Activated naive CD8-positive, alpha-beta T cell treated with anti-CD3 and anti-CD28 coated beads, Interleukin-2, amount 50 U/mL, for 24 hours (primary cell): ENCODE measurements at regions not wholly inside any gene's neighbourhood (a gene's known extent, or its start where the extent isn't known, plus 50 kb on each side); places are given as distances from the start of the nearest gene placed in this dataset.
"Not testable (repeated sequence)": the region's sequence is repeated elsewhere in the genome, so short reads cannot be mapped to it uniquely, and the experiment has no call there.

Source experiments
- ATAC-seq: fragments of 150-1000 bp; cut with Tn5 transposase; one replicate; pipeline ENCODE4 v1.10.0; 2021
- DNase-seq: peaks from one replicate; pipeline ENCODE4 v3.0.0; 2021
- H3K27ac Mint-ChIP-seq: one replicate; pipeline ENCODE4 v1.8.0; 2021; ENCODE audit warnings: mild to moderate bottlenecking, mixed read lengths
- H3K27me3 Mint-ChIP-seq: one replicate; pipeline ENCODE4 v1.8.0; 2021; ENCODE audit warnings: mixed read lengths
- H3K36me3 Mint-ChIP-seq: one replicate; pipeline ENCODE4 v1.8.0; 2021; ENCODE audit warnings: low read depth, mixed read lengths
- H3K4me1 Mint-ChIP-seq: one replicate; pipeline ENCODE4 v1.8.0; 2021; ENCODE audit warnings: mixed read lengths
- H3K4me3 Mint-ChIP-seq: one replicate; pipeline ENCODE4 v1.8.0; 2021; ENCODE audit warnings: mild to moderate bottlenecking, moderate library complexity, mixed read lengths
- H3K9me3 Mint-ChIP-seq: one replicate; pipeline ENCODE4 v1.8.0; 2021; ENCODE audit warnings: mixed read lengths

- not testable (repeated sequence) for ATAC-seq, H3K27me3 Mint-ChIP-seq, DNase-seq, H3K27ac Mint-ChIP-seq, H3K4me3 Mint-ChIP-seq, H3K9me3 Mint-ChIP-seq
- Mint-ChIP-seq H3K4me1 (peaks cover 60% of the 10 kb centered on the region), H3K36me3 (peaks cover 39% of the 10 kb centered on the region)
Observed at GRCh38 chr7:35853194-35853593, 52.3 kb downstream of the SEPTIN7 start.

- H3K36me3 Mint-ChIP-seq: peaks cover 36% of the 10 kb centered on the region
- H3K4me1 Mint-ChIP-seq: peaks cover 54% of the 10 kb centered on the region
Observed at GRCh38 chr7:35854311-35854710, 53.5 kb downstream of the SEPTIN7 start.

GRCh38 chr7:35856175-35856574, 55.3 kb downstream of the SEPTIN7 start:
- H3K4me1 Mint-ChIP-seq: peaks cover 57% of the 10 kb centered on the region

More at GRCh38 chr7:35854311-35854710, 53.5 kb downstream of the SEPTIN7 start:
- no peak for ATAC-seq
- DNase-seq: no peak
- Mint-ChIP-seq H3K4me3 (no peak overlapping the region), H3K9me3 (no peaks in the 10 kb centered on the region), H3K27ac (no peak overlapping the region), H3K27me3 (no peaks in the 10 kb centered on the region)

GRCh38 chr7:35860664-35861063, 59.8 kb downstream of the SEPTIN7 start:
- H3K4me1 Mint-ChIP-seq: peaks cover 39% of the 10 kb centered on the region
- ATAC-seq: no peak
- no peaks in the 10 kb centered on the region for H3K9me3 Mint-ChIP-seq
- no peak for DNase-seq
- H3K27ac Mint-ChIP-seq: no peak overlapping the region
- no peak overlapping the region for H3K4me3 Mint-ChIP-seq
- H3K36me3 Mint-ChIP-seq: peaks cover 30% of the 10 kb centered on the region
- H3K27me3 Mint-ChIP-seq: no peaks in the 10 kb centered on the region

More at GRCh38 chr7:35856175-35856574, 55.3 kb downstream of the SEPTIN7 start:
- Mint-ChIP-seq H3K27me3 (no peaks in the 10 kb centered on the region), H3K4me3 (no peak overlapping the region), H3K9me3 (no peaks in the 10 kb centered on the region), H3K36me3 (peaks cover 29% of the 10 kb centered on the region), H3K27ac (no peak overlapping the region)
- DNase-seq: no peak
- ATAC-seq: no peak

GRCh38 chr7:35865287-35865686, 64.4 kb downstream of the SEPTIN7 start:
- no peaks in the 10 kb centered on the region for H3K9me3 Mint-ChIP-seq
- H3K27ac Mint-ChIP-seq: no peak overlapping the region

GRCh38 chr7:35866186-35866585, 65.3 kb downstream of the SEPTIN7 start:
- ATAC-seq (no peak), DNase-seq (no peak)
- Mint-ChIP-seq H3K4me1 (peaks cover 24% of the 10 kb centered on the region), H3K9me3 (no peaks in the 10 kb centered on the region), H3K4me3 (no peak overlapping the region), H3K27me3 (no peaks in the 10 kb centered on the region), H3K27ac (no peak overlapping the region), H3K36me3 (peaks cover 47% of the 10 kb centered on the region)

More at GRCh38 chr7:35865287-35865686, 64.4 kb downstream of the SEPTIN7 start:
- Mint-ChIP-seq H3K4me3 (no peak overlapping the region), H3K4me1 (peaks cover 31% of the 10 kb centered on the region), H3K36me3 (peaks cover 45% of the 10 kb centered on the region), H3K27me3 (no peaks in the 10 kb centered on the region)
- no peak for ATAC-seq
- DNase-seq: no peak

- not testable (repeated sequence) for H3K27ac Mint-ChIP-seq, ATAC-seq, H3K4me3 Mint-ChIP-seq, DNase-seq, H3K27me3 Mint-ChIP-seq, H3K9me3 Mint-ChIP-seq
- Mint-ChIP-seq H3K4me1 (peaks cover 23% of the 10 kb centered on the region), H3K36me3 (peaks cover 50% of the 10 kb centered on the region)
Observed at GRCh38 chr7:35869117-35869516, 68.3 kb downstream of the SEPTIN7 start.

- Mint-ChIP-seq H3K27me3 (no peaks in the 10 kb centered on the region), H3K27ac (no peak overlapping the region), H3K4me3 (no peak overlapping the region), H3K36me3 (peaks cover 53% of the 10 kb centered on the region), H3K9me3 (no peaks in the 10 kb centered on the region), H3K4me1 (peaks cover 23% of the 10 kb centered on the region)
- DNase-seq (no peak), ATAC-seq (no peak)
Observed at GRCh38 chr7:35869810-35870209, 69.0 kb downstream of the SEPTIN7 start.

GRCh38 chr7:35871856-35872255, 71.0 kb downstream of the SEPTIN7 start:
- Mint-ChIP-seq H3K27ac (no peak overlapping the region), H3K9me3 (no peaks in the 10 kb centered on the region), H3K4me3 (no peak overlapping the region), H3K36me3 (peaks cover 39% of the 10 kb centered on the region), H3K27me3 (no peaks in the 10 kb centered on the region), H3K4me1 (peaks cover 23% of the 10 kb centered on the region)
- no peak for ATAC-seq
- no peak for DNase-seq

- Mint-ChIP-seq H3K27me3 (no peaks in the 10 kb centered on the region), H3K27ac (no peak overlapping the region), H3K4me1 (peaks cover 9% of the 10 kb centered on the region)
Observed at GRCh38 chr7:35874886-35875285, 74.0 kb downstream of the SEPTIN7 start.

GRCh38 chr7:35875292-35875691, 74.4 kb downstream of the SEPTIN7 start:
- no peaks in the 10 kb centered on the region for H3K9me3 Mint-ChIP-seq
- H3K27me3 Mint-ChIP-seq: no peaks in the 10 kb centered on the region
- H3K36me3 Mint-ChIP-seq: peaks cover 25% of the 10 kb centered on the region
- no peak for ATAC-seq
- no peak overlapping the region for H3K27ac Mint-ChIP-seq
- no peak for DNase-seq
- H3K4me1 Mint-ChIP-seq: peaks cover 5% of the 10 kb centered on the region
- H3K4me3 Mint-ChIP-seq: no peak overlapping the region

More at GRCh38 chr7:35874886-35875285, 74.0 kb downstream of the SEPTIN7 start:
- Mint-ChIP-seq H3K4me3 (no peak overlapping the region), H3K9me3 (no peaks in the 10 kb centered on the region), H3K36me3 (peaks cover 29% of the 10 kb centered on the region)
- ATAC-seq: no peak
- DNase-seq: no peak

GRCh38 chr7:35878351-35878750, 77.5 kb downstream of the SEPTIN7 start:
- Mint-ChIP-seq H3K27me3 (no peaks in the 10 kb centered on the region), H3K36me3 (peaks cover 27% of the 10 kb centered on the region), H3K9me3 (no peaks in the 10 kb centered on the region), H3K4me1 (no peaks in the 10 kb centered on the region), H3K4me3 (no peak overlapping the region), H3K27ac (no peak overlapping the region)
- ATAC-seq: no peak
- no peak for DNase-seq

GRCh38 chr7:35887430-35887829, 86.6 kb downstream of the SEPTIN7 start:
- not testable (repeated sequence) for H3K4me3 Mint-ChIP-seq, H3K27ac Mint-ChIP-seq, H3K27me3 Mint-ChIP-seq, ATAC-seq, H3K9me3 Mint-ChIP-seq, DNase-seq
- H3K4me1 Mint-ChIP-seq: peaks cover 13% of the 10 kb centered on the region
- H3K36me3 Mint-ChIP-seq: peaks cover 36% of the 10 kb centered on the region

GRCh38 chr7:35889001-35889400, 88.1 kb downstream of the SEPTIN7 start:
- no peak for DNase-seq
- no peak for ATAC-seq
- Mint-ChIP-seq H3K9me3 (no peaks in the 10 kb centered on the region), H3K4me1 (peaks cover 22% of the 10 kb centered on the region), H3K4me3 (no peak overlapping the region), H3K36me3 (peaks cover 41% of the 10 kb centered on the region), H3K27me3 (no peaks in the 10 kb centered on the region), H3K27ac (peak overlapping the region; percentile 12)

- Mint-ChIP-seq H3K4me1 (peaks cover 29% of the 10 kb centered on the region), H3K27ac (peak overlapping the region; percentile 36), H3K36me3 (peaks cover 45% of the 10 kb centered on the region), H3K4me3 (no peak overlapping the region), H3K9me3 (no peaks in the 10 kb centered on the region), H3K27me3 (no peaks in the 10 kb centered on the region)
- ATAC-seq: no peak
- DNase-seq: no peak
Observed at GRCh38 chr7:35889870-35890269, 89.0 kb downstream of the SEPTIN7 start.
